ENCODE measurements at regions not wholly inside any gene's neighbourhood (a gene's known extent, or its start where the extent isn't known, plus 50 kb on each side); places are given as distances from the start of the nearest gene placed in this dataset.

GRCh38 chr21:22154579-22155274 is 1156.5 kb downstream of the NCAM2 start:
- Histone ChIP-seq H2AFZ (ENCODE audit: low read length) (no peak overlapping the region), H3K4me1 (replicated peaks in 1 of 4; ENCODE audit: control insufficient read depth in 3 of 4, insufficient read depth in 4 of 4, low read length in 3 of 4) (no peaks in the 10 kb centered on the region), H3K23me2 (ENCODE audit: low read depth, low read length) (no peaks in the 10 kb centered on the region), H2BK20ac (ENCODE audit: low read length) (no peak overlapping the region), H4K20me1 (replicated peaks in 1 of 2; ENCODE audit: control insufficient read depth in 1 of 2, insufficient read depth in 2 of 2, low read length in 2 of 2) (no peaks in the 10 kb centered on the region), H3K56ac (replicated peaks; ENCODE audit: insufficient read length, low read depth, low read length) (no peak overlapping the region), H4K91ac (replicated peaks; ENCODE audit: insufficient read length, low read length) (no peak overlapping the region), H3K36me3 (ENCODE audit: control insufficient read depth in 2 of 4, insufficient read depth in 4 of 4, low read length in 3 of 4) (no peaks in the 10 kb centered on the region), H3K9me3 (ENCODE audit: insufficient read depth in 2 of 2, low read depth in 1 of 2, low read length in 1 of 2) (no peaks in the 10 kb centered on the region), H2BK15ac (ENCODE audit: low read length) (no peak overlapping the region), H2BK120ac (replicated peaks; ENCODE audit: low read depth, low read length) (no peak overlapping the region), H3K79me1 (ENCODE audit: low read depth, low read length) (no peaks in the 10 kb centered on the region), H3K27me3 (replicated peaks in 1 of 4; ENCODE audit: control insufficient read depth in 3 of 4, extremely low read depth in 1 of 4, insufficient read depth in 3 of 4, low read length in 3 of 4) (peaks cover 0 to 1% (median 0%) of the 10 kb centered on the region in 4 experiments; a peak in 1 of 7 replicates), H2BK12ac (ENCODE audit: low read depth, low read length) (no peak overlapping the region), H3K27ac (ENCODE audit: low read depth, low read length) (no peak overlapping the region), H4K5ac (ENCODE audit: insufficient read length, low read depth, low read length) (no peak overlapping the region), H3K9ac (replicated peaks in 1 of 4; ENCODE audit: extremely low read depth in 1 of 4, low read depth in 3 of 4, low read length in 3 of 4) (no peak overlapping the region), H3K4me3 (ENCODE audit: extremely low read depth in 1 of 4, insufficient read depth in 2 of 4, low read depth in 3 of 4, low read length in 4 of 4) (no peak overlapping the region), H4K8ac (ENCODE audit: extremely low read depth, insufficient read depth, low read length) (no peak overlapping the region), H3K23ac (ENCODE audit: insufficient read length) (no peak overlapping the region), H3K4ac (replicated peaks; ENCODE audit: insufficient read length, low read depth, low read length) (no peak overlapping the region), H3K14ac (ENCODE audit: insufficient read length) (no peak overlapping the region), H3K18ac (ENCODE audit: extremely low read depth, low read length) (no peak overlapping the region), H3K4me2 (ENCODE audit: insufficient read depth in 1 of 2, low read depth in 2 of 2, low read length in 2 of 2) (no peak overlapping the region), H2AK5ac (ENCODE audit: low read depth, low read length) (no peak overlapping the region), H3K79me2 (ENCODE audit: control insufficient read depth in 1 of 2, insufficient read depth in 2 of 2, low read length in 2 of 2) (no peaks in the 10 kb centered on the region), H2BK5ac (ENCODE audit: low read depth, low read length) (no peak overlapping the region)
- TF ChIP-seq EZH2 (IDR thresholded peaks at IDR 0.05; ENCODE audit: low read depth, low read length, severe bottlenecking): no peak
- TF ChIP-seq CEBPB (IDR thresholded peaks at IDR 0.05; ENCODE audit: low read depth, low read length): no peak
- TF ChIP-seq TAF1 (IDR thresholded peaks at IDR 0.05; ENCODE audit: low read depth, low read length): no peak
- TF ChIP-seq JUND (IDR thresholded peaks at IDR 0.05; ENCODE audit: low read length): no peak
- no peak for TF ChIP-seq KDM1A (IDR thresholded peaks at IDR 0.05; ENCODE audit: borderline replicate concordance, low read length)
- TF ChIP-seq RXRA (IDR thresholded peaks at IDR 0.05; ENCODE audit: insufficient read depth, low read depth, low read length): no peak
- no peak for TF ChIP-seq CHD1 (IDR thresholded peaks at IDR 0.05; ENCODE audit: low read depth, low read length)
- TF ChIP-seq ATF3 (IDR thresholded peaks at IDR 0.05; ENCODE audit: insufficient read depth, low read depth, low read length): no peak
- no peak for TF ChIP-seq RFX5 (IDR thresholded peaks at IDR 0.05; ENCODE audit: borderline replicate concordance, low read depth, low read length)
- TF ChIP-seq TBP (IDR thresholded peaks at IDR 0.05; ENCODE audit: low read depth, low read length): no peak
- no peak for TF ChIP-seq ZNF274 (IDR thresholded peaks at IDR 0.05; ENCODE audit: borderline replicate concordance, extremely low read depth, low read length)
- TF ChIP-seq BACH1 (IDR thresholded peaks at IDR 0.05; ENCODE audit: low read length): no peak
- FAIRE-seq (no peak), DNase-seq (ENCODE audit: low read depth in 1 of 2, low spot score in 2 of 2) (no peak)
- ChIA-PET CTCF (ENCODE audit: partially characterized antibody) (interaction anchor here (1.1 kb wide), 1 partner anchor 34 kb away, joined by 3 read pairs; no protein-coding TSS in a partner anchor), POLR2A (ENCODE audit: partially characterized antibody) (no interaction called here)

Measured in H1 (cell line).